Skin epidermis (tissue), 12 donors: ENCODE measurements at regions not wholly inside any gene's neighbourhood (a gene's known extent, or its start where the extent isn't known, plus 50 kb on each side); places are given as distances from the start of the nearest gene placed in this dataset.
"Not testable (repeated sequence)": the region's sequence is repeated elsewhere in the genome, so short reads cannot be mapped to it uniquely, and the experiment has no call there.

ENCODE experiments used
- H3K27ac ChIP-seq, 21 experiments: fragments of 200-600 bp; sonication (generic) in 11 of 21; one replicate each; pipeline ENCODE4 v1.5.0; 2020; ENCODE audit warnings: mild to moderate bottlenecking in 3 of 21, inconsistent platforms in 2 of 21, moderate library complexity in 2 of 21
- H3K4me3 ChIP-seq, 7 experiments: fragments of 200-600 bp; sonication (generic) in 2 of 7; one replicate each; pipeline ENCODE4 v1.5.0; 2020; ENCODE audit warnings: inconsistent platforms in 2 of 7, mild to moderate bottlenecking in 2 of 7, moderate library complexity in 1 of 7

DNA sequence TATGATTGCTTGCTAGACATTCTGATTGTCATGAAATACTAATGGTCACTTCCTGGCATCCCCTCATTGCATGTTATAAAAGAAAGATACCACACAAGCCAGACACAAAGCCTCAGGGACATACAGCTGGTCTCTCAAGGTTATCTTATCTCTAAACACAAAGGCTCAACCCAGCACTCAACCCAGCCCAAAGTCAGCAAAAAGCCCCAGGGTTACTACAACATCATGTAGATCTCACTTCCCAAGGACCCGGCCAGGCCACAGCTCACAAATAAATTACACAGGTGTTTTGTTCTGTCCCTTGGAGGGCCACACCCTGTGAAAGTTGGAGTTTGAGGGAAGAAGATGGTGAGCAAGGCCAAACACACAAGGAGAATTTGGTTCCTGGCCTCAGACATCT is 109.7 kb upstream of the BARHL2 start:
- no peak overlapping the region for H3K27ac ChIP-seq

DNA sequence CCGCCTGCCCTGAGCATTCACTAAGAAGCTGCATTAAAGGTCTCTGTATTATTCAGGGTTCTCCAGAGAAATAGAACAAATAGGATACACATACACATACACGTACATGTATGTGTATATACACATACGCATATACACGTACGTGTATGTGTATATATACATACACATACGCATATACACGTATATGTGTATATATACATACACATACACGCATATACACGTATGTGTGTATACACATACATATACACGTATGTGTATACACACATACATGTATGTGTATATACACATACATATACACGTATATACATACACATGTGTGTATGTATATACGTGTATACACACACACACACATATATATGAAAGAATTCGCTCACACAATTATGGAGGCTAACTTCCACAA is 108.9 kb upstream of the BARHL2 start:
- no peak overlapping the region for H3K27ac ChIP-seq
- no peak overlapping the region for H3K4me3 ChIP-seq

More for the DNA sequence above, 109.7 kb upstream of the BARHL2 start:
- no peak overlapping the region for H3K4me3 ChIP-seq

DNA sequence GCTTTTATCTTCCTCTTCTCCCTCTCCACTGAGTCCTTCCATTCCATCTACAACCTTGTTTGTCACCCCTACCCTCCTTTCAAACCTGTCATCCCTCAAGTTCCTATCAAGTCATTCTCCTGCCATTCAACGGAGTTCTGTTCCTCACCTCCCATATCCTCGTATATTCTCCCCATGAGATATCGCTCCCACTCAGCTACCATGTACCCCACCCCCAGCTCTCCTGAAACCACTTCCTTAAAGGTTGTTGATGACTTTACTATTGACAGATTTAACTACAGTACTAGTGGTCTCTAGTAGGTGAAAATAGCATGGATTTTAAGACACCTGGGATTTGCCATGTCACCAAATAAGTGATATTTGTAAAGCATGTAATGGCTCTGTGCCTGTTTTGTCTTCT is 107.4 kb upstream of the BARHL2 start:
- Histone ChIP-seq H3K4me3 (no peak overlapping the region), H3K27ac (no peak overlapping the region)

GRCh38 chr1:90823686-90824085 is 106.6 kb upstream of the BARHL2 start:
- H3K27ac ChIP-seq = no peak overlapping the region
- H3K4me3 ChIP-seq = no peak overlapping the region

DNA sequence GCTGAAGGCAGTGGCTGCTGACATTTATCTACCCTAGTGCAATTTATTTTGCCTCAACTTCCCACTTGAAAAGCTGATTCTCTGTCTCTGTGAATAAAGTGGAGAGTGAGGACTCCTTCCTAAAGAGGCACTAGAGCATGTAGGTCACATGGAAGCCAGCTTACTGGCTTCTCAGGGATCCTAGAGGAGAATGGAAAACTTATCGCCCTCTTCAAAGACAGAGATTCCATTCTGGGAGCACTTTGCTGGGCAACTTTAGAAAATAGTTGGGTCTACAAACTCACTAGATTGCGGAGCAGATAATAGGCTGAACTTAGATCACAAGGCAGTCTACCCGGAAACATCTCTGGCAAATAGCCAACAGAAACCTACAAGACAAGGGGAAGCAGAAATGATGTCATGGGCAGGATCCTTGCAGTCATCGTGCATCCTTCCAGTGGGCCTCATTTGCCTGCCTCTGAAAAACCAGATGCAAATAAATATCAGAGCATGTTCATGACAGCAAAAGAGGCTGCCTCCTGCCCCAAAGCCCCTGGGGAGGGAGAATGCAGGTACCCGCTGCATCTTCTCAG is 104.8 kb upstream of the BARHL2 start:
- Histone ChIP-seq H3K4me3 (no peak overlapping the region), H3K27ac (no peak overlapping the region)

DNA sequence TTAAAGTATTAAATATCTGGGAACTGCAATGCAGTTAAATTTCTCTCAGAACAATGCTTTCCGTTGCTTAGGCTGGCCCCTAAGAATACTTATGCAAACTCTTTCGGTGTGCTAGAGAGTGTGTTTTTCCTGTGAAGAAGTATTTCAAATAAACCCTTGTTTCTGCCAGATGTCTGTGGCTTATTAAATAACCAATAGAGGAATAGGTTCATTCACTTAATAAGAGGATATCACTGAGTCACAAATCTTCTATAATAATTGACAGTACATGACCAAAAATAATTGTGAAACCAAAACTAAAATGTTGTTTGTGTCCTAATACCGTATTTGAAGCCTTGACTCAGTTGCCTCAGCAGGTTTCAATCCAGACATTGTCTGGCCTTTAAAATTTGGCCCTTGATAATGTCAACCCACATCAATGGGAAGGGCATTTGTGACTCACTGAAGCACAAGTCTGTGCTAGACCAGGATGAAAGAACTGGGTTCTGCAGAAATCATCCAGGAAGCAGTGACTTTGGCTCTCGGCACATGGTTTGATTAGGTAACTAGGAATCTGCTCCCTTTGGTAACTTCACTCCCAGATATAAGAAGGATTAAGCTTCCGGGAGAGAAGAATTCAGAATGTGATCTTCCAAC is 104.2 kb upstream of the BARHL2 start:
- Histone ChIP-seq H3K4me3 (no peak overlapping the region), H3K27ac (no peak overlapping the region)

GRCh38 chr1:90820745-90821144 is 103.6 kb upstream of the BARHL2 start:
- Histone ChIP-seq H3K27ac (no peak overlapping the region), H3K4me3 (no peak overlapping the region)

DNA sequence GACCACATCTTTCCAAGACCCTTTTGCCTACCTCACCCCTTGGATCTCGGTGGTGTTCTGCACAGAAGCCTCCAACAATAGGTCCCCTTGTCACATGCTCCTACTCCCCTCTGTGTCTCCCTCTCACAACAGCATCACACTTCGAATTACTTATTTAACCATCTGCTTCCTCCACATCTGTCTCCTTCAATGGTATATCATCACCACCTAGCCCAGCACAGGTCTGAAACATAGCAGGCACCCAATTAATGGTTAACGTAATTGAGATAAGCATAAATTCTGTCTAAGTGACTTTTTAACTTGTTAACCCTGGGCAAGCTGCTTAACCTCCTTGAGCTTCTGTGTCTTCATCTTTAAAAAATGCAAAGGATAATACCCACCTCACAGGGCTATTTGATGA is 100.3 kb upstream of the BARHL2 start:
- Histone ChIP-seq H3K4me3 (no peak overlapping the region), H3K27ac (no peak overlapping the region)

DNA sequence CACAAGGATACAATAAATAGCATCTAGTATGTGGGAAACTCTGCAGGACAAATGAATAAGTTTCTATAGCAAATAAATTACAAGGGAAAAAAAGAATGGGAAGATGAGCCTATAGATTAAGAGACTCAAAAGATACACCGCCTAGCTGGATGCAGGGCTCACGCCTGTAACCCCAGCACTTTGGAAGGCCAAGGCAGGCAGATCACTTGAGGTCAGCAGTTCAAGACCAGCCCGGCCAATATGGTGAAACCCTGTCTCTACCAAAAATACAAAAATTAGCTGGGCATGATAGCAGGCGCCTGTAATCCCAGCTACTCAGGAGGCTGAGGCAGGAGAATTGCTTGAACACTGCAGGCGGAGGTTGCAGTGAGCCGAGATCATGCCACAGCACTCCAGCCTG is 95.1 kb upstream of the BARHL2 start:
- H3K4me3 ChIP-seq, H3K27ac ChIP-seq: not testable (repeated sequence)

DNA sequence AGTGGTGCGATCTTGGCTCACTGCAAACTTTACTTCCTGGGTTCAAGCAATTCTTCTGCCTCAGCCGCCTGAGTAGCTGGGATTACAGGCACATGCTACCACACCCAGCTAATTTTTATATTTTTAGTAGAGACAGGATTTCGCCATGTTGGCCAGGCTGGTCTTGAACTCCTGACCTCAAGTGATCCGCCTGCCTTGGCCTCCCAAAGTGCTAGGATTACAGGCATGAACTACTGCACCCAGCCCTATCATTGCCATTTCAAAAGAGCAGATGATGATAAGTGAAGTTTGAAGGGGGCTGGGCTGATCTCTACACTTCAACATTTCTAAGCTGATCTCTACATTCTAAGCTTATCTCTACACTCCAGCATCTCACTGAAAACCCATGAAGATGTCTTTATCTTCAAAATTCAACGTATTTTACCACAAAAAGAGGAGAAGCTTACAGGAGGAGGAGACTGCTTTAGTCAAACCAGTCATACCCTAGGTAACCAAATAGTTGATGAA is 94.4 kb upstream of the BARHL2 start:
- not testable (repeated sequence) for H3K4me3 ChIP-seq, H3K27ac ChIP-seq

GRCh38 chr1:90810681-90811080 is 93.6 kb upstream of the BARHL2 start:
- Histone ChIP-seq H3K27ac (no peak overlapping the region), H3K4me3 (no peak overlapping the region)

DNA sequence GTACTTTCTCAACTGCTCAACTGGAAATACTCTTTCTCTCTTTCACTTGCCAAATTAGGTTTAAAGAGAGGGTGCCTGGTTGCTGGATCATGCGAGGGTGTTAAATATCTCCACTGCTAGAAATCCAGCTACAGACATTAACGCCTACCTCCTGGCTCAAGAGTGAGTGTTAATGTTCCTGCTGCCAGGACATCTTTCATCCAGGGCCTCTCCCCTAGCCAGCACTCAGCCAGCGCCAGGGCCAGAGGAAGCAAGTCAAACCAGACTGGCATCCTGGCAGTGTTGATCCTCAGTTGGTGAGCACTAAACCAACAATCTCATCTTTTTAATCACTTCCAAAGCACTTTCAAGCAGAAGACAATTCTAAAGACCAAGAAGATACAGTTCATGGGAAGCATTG is 92.9 kb upstream of the BARHL2 start:
- Histone ChIP-seq H3K4me3 (no peak overlapping the region), H3K27ac (no peak overlapping the region)

- Histone ChIP-seq H3K4me3 (no peak overlapping the region), H3K27ac (peak overlapping the region in 1 of 21 experiments; percentile 7)
Measured at GRCh38 chr1:90809093-90809492, 92.0 kb upstream of the BARHL2 start.

DNA sequence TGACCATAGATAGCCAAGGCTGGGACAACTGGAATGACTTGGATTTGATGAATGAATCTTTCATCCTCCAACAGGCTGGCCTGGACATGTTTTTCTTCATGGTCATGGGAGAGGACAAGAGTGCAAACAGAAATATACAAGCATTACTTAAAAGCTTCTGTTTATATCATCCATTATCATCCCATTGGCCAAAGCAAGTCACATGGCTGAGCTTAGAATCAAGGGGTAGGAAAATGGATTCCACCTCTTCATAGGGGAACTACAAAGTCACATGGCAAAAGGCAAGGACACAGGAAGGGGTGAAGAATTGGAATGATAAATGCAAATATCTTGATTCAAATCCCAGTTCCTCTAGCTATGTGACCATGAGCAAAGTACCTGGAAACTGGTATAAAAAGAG is 90.2 kb upstream of the BARHL2 start:
- no peak overlapping the region for H3K4me3 ChIP-seq
- no peak overlapping the region for H3K27ac ChIP-seq

DNA sequence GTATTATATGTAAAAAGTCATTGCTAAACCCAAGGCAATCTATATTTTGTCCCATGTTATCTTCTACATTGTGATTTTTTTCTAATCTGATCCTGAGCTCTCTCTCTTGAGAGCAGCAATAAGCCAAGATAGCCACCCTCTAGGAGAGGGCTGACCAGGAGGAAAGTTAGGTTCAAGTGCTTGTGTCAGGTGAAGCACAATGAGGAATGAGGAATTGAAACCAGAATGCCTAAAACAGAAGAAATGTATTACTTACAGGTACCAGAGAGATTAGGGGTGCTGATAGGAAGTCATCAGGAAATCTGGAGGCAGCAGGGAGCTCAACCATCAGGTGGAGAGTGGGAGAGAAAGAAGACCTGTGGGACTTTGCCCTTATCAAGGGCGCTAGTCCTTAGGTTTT is 85.5 kb upstream of the BARHL2 start:
- H3K4me3 ChIP-seq = no peak overlapping the region

DNA sequence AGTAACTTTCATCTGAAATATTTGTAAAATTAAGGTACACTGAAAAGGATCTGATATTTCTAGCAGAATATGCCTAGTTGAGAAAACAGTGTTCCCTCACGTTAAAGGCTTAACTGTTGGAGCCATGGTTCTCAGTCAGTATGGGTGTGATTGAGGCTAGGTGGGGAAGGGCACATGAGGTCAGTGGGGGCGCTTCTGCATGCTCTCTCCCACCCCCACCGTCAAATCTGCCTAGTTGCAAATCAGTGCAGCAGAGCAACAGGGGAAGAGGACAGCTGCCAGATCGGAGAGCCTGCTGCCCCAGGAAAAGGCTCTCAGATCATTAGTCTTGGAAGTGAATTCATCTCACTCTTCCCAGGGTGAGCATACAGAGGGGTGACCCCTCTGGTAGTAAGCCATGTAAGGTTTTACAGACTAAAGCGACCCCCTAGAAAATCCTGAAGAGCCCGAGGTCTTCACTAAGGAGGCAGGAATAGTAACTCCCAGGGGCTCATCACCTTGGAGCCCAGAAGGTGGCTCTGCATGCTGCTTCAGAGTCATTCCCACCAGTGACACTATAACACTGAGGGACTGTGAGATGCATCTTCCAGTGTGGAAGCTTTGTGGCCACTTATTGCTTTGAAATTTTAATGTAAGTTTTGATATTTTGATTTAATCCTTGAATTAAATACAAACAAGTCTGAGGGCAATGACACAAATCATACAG is 83.1 kb upstream of the BARHL2 start:
- H3K27ac ChIP-seq = no peak overlapping the region

More for the DNA sequence above, 85.5 kb upstream of the BARHL2 start:
- no peak overlapping the region for H3K27ac ChIP-seq

DNA sequence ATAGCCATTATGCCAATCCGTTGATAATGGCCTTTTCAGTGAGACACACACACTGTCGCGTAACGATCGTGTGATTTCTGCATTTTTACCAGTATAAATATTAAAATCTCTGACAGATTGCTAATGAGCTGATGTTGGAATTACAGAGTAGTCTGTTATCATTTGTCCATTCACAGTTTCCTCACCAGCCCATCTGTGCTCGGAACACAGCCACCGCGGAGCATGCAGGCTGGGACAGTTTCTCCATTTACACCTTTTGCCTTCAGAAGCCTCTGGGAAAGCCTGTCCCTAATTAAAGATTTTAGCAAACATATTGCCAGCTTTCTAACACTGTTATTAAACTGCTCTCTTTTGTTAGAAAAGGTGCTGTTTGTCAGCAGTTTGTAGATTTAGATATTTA is 82.2 kb upstream of the BARHL2 start:
- Histone ChIP-seq H3K27ac (no peak overlapping the region), H3K4me3 (no peak overlapping the region)

More for the DNA sequence above, 83.1 kb upstream of the BARHL2 start:
- H3K4me3 ChIP-seq = no peak overlapping the region

GRCh38 chr1:90798883-90799282 is 81.8 kb upstream of the BARHL2 start:
- H3K27ac ChIP-seq = no peak overlapping the region
- H3K4me3 ChIP-seq = no peak overlapping the region

- Histone ChIP-seq H3K4me3 (no peak overlapping the region), H3K27ac (no peak overlapping the region)
Measured at GRCh38 chr1:90798344-90798743, 81.2 kb upstream of the BARHL2 start.

DNA sequence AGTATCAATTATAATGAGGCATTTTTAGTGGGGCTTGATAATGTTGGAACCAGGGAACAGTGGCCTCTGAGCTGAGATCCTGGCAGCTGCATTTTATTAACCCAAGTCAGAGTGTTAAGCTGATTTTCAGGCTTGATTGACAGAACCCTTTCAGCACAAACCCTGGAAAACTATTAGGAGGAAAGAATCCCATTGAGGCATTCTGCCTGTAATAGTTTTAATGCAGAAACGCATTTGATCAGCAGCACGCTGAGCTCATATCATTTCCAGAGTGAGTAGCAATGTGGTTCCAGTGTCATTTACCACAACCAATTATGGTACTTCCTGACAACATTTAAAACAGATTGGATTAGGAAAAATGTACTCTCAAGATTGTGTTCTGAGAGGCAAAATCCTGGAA is 78.3 kb upstream of the BARHL2 start:
- Histone ChIP-seq H3K4me3 (no peak overlapping the region), H3K27ac (no peak overlapping the region)

GRCh38 chr1:90786709-90787108 is 69.6 kb upstream of the BARHL2 start:
- Histone ChIP-seq H3K27ac (no peak overlapping the region), H3K4me3 (no peak overlapping the region)
